ENCODE measurements at regions not wholly inside any gene's neighbourhood (a gene's known extent, or its start where the extent isn't known, plus 50 kb on each side); places are given as distances from the start of the nearest gene placed in this dataset.
"Not testable (repeated sequence)": the region's sequence is repeated elsewhere in the genome, so short reads cannot be mapped to it uniquely, and the experiment has no call there.

- Mint-ChIP-seq H3K27me3 (ENCODE audit: low read depth in 2 of 2) (no peaks in the 10 kb centered on the region), H3K9me3 (no peaks in the 10 kb centered on the region), H3K27ac (no peak overlapping the region), H3K36me3 (no peaks in the 10 kb centered on the region), H3K4me3 (no peak overlapping the region), H3K4me1 (peaks cover 0 to 9% of the 10 kb centered on the region in 2 donors)
- intact Hi-C loops (cut with micrococcal nuclease) = no loop called here
- Histone ChIP-seq H3K27ac (ENCODE audit: low read length) (no peak overlapping the region), H3K27me3 (ENCODE audit: control insufficient read depth, insufficient read depth, low read length) (no peaks in the 10 kb centered on the region), H3K36me3 (ENCODE audit: control insufficient read depth, insufficient read depth, low read length) (no peaks in the 10 kb centered on the region), H3K9me3 (ENCODE audit: control insufficient read depth, insufficient read depth, low read length) (no peaks in the 10 kb centered on the region), H3K4me3 (ENCODE audit: low read length) (no peak overlapping the region), H3K4me1 (ENCODE audit: control insufficient read depth, insufficient read depth, low read length) (no peaks in the 10 kb centered on the region)
- no peak for DNase-seq
- 72% methylated on average over 4 of the region's 7 CpGs for WGBS (ENCODE audit: insufficient coverage)
- TF ChIP-seq, protein P1, sequence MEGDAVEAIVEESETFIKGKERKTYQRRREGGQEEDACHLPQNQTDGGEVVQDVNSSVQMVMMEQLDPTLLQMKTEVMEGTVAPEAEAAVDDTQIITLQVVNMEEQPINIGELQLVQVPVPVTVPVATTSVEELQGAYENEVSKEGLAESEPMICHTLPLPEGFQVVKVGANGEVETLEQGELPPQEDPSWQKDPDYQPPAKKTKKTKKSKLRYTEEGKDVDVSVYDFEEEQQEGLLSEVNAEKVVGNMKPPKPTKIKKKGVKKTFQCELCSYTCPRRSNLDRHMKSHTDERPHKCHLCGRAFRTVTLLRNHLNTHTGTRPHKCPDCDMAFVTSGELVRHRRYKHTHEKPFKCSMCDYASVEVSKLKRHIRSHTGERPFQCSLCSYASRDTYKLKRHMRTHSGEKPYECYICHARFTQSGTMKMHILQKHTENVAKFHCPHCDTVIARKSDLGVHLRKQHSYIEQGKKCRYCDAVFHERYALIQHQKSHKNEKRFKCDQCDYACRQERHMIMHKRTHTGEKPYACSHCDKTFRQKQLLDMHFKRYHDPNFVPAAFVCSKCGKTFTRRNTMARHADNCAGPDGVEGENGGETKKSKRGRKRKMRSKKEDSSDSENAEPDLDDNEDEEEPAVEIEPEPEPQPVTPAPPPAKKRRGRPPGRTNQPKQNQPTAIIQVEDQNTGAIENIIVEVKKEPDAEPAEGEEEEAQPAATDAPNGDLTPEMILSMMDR (IDR thresholded peaks at IDR 0.05) = no peak
- peak in 2 of 3 donors; percentile 35 to 70 for ATAC-seq
Observed at GRCh38 chr14:56358851-56359614, 220.6 kb upstream of the TMEM260 start.

DNA sequence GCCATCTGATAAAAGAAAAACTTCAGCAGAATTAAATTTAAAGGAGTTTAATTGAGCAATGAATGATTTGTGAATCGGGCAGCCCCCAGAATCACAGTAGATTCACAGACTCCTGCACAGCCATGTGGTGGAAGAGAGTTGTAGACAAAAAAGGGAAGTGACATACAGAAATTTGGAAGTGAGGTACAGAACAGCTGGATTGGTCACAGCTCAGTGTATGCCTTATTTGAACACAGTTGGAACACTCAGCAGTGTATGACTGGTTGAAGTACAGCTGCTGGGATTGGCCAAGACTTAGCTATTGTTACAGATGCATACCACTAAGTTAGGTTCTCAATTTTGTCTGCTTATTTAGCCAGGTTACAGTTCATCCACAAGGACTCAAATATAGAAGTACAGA, 213.9 kb upstream of the TMEM260 start:
- H3K4me1 Mint-ChIP-seq; H3K4me3 ChIP-seq (ENCODE audit: low read length); H3K36me3 ChIP-seq (ENCODE audit: control insufficient read depth, insufficient read depth, low read length); H3K4me1 ChIP-seq (ENCODE audit: control insufficient read depth, insufficient read depth, low read length); DNase-seq; H3K27me3 ChIP-seq (ENCODE audit: control insufficient read depth, insufficient read depth, low read length); H3K9me3 ChIP-seq (ENCODE audit: control insufficient read depth, insufficient read depth, low read length); ATAC-seq; intact Hi-C loops (cut with micrococcal nuclease); H3K27ac Mint-ChIP-seq; H3K27me3 Mint-ChIP-seq (ENCODE audit: low read depth in 2 of 2); H3K27ac ChIP-seq (ENCODE audit: low read length); H3K36me3 Mint-ChIP-seq; H3K9me3 Mint-ChIP-seq; H3K4me3 Mint-ChIP-seq: not testable (repeated sequence)
- 100% methylated on average over 1 of the region's 1 CpG for WGBS (ENCODE audit: insufficient coverage)

DNA sequence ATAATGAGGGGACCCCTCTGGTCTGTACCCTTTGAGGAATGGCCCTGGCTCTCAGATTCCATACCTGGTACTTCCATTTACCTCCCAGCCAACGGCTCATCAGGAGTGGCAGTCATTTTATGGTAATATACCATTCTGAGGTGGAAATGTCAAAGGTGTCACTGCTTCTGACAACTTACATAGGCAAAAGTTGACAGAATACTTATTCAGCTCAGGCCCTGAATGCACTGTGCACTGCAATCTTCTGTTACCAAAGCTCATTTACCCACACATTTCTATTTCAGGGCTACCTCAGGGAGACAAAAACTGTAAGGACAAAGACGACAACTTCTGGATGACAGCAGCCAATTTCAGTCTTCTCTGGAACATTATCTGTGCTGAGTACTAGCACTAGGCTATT, 212.2 kb upstream of the TMEM260 start:
- no peaks in the 10 kb centered on the region for H3K4me1 ChIP-seq (ENCODE audit: control insufficient read depth, insufficient read depth, low read length)
- H3K27ac Mint-ChIP-seq = no peak overlapping the region
- H3K4me3 ChIP-seq (ENCODE audit: low read length) = no peak overlapping the region
- no peaks in the 10 kb centered on the region for H3K27me3 ChIP-seq (ENCODE audit: control insufficient read depth, insufficient read depth, low read length)
- no peak for ATAC-seq
- H3K36me3 ChIP-seq (ENCODE audit: control insufficient read depth, insufficient read depth, low read length) = no peaks in the 10 kb centered on the region
- no peak overlapping the region for H3K4me3 Mint-ChIP-seq
- no peak for DNase-seq
- intact Hi-C loops (cut with micrococcal nuclease) = no loop called here
- H3K9me3 ChIP-seq (ENCODE audit: control insufficient read depth, insufficient read depth, low read length) = peaks cover 5% of the 10 kb centered on the region
- 94% methylated on average over 2 of the region's 2 CpGs for WGBS (ENCODE audit: insufficient coverage)
- H3K27ac ChIP-seq (ENCODE audit: low read length) = no peak overlapping the region
- peaks cover 0 to 2% of the 10 kb centered on the region in 2 donors for H3K27me3 Mint-ChIP-seq (ENCODE audit: low read depth in 2 of 2)
- peaks cover 23% of the 10 kb centered on the region for H3K36me3 Mint-ChIP-seq
- peaks cover 11 to 13% of the 10 kb centered on the region in 2 donors for H3K9me3 Mint-ChIP-seq
- H3K4me1 Mint-ChIP-seq = no peaks in the 10 kb centered on the region
- TF ChIP-seq, protein P1 (IDR thresholded peaks at IDR 0.05) = no peak

DNA sequence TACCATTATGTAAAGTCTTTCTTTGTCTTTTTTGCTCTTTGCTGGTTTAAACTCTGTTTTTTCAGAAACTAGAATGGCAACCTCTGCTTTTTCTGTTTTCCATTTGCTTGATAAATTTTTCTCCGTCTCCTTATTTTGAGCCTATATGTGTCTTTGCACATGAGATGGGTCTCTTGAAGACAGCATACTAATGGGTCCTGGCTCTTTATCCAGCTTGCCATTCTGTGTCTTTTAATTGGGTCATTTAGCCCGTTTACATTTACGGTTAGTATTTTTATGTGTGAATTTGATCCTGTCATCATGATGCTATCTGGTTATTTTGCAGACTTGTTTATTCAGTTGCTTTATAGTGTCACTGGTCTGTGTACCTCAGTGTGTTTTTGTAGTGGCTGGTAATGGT, 207.9 kb upstream of the TMEM260 start:
- Histone ChIP-seq H3K4me1 (ENCODE audit: control insufficient read depth, insufficient read depth, low read length) (no peaks in the 10 kb centered on the region), H3K4me3 (ENCODE audit: low read length) (no peak overlapping the region), H3K36me3 (ENCODE audit: control insufficient read depth, insufficient read depth, low read length) (no peaks in the 10 kb centered on the region), H3K9me3 (ENCODE audit: control insufficient read depth, insufficient read depth, low read length) (peaks cover 9% of the 10 kb centered on the region), H3K27ac (ENCODE audit: low read length) (no peak overlapping the region), H3K27me3 (ENCODE audit: control insufficient read depth, insufficient read depth, low read length) (no peaks in the 10 kb centered on the region)
- Mint-ChIP-seq H3K27me3 (ENCODE audit: low read depth in 2 of 2) (peaks cover 0 to 3% of the 10 kb centered on the region in 2 donors), H3K4me3 (no peak overlapping the region), H3K9me3 (peaks cover 16 to 20% of the 10 kb centered on the region in 2 donors), H3K4me1 (no peaks in the 10 kb centered on the region), H3K36me3 (peaks cover 32% of the 10 kb centered on the region), H3K27ac (no peak overlapping the region)
- no peak for ATAC-seq
- no peak for DNase-seq
- 93% methylated on average over 3 of the region's 3 CpGs for WGBS (ENCODE audit: insufficient coverage)
- TF ChIP-seq, protein P1 (IDR thresholded peaks at IDR 0.05) = no peak
- intact Hi-C loops (cut with micrococcal nuclease) = no loop called here

Measured in natural killer cell (primary cell).